ENCODE measurements at regions not wholly inside any gene's neighbourhood (a gene's known extent, or its start where the extent isn't known, plus 50 kb on each side); places are given as distances from the start of the nearest gene placed in this dataset.

DNA sequence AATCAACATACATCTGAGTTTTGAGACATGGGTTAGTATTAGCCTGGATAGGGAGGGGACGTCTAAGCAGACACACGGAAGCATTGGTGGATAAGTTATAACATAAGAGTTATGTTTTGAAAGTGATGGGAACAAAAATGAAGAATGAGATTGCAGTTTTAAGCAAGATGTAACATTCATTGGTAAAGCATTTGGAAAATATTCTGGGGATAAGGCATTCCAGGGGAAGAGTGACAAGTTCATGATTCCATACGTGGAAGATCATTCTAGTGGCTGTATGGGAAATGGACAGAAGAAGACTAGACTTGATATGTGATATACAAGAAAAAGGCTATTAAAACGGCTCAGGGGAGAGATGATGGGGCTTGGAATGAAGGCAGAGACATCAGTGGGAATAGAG lies 632.9 kb downstream of the CDH8 start:
- TF ChIP-seq, protein P1, sequence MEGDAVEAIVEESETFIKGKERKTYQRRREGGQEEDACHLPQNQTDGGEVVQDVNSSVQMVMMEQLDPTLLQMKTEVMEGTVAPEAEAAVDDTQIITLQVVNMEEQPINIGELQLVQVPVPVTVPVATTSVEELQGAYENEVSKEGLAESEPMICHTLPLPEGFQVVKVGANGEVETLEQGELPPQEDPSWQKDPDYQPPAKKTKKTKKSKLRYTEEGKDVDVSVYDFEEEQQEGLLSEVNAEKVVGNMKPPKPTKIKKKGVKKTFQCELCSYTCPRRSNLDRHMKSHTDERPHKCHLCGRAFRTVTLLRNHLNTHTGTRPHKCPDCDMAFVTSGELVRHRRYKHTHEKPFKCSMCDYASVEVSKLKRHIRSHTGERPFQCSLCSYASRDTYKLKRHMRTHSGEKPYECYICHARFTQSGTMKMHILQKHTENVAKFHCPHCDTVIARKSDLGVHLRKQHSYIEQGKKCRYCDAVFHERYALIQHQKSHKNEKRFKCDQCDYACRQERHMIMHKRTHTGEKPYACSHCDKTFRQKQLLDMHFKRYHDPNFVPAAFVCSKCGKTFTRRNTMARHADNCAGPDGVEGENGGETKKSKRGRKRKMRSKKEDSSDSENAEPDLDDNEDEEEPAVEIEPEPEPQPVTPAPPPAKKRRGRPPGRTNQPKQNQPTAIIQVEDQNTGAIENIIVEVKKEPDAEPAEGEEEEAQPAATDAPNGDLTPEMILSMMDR (IDR thresholded peaks at IDR 0.05; ENCODE audit: low read length): no peak
- no peak for TF ChIP-seq EZH2phosphoT487 (IDR thresholded peaks at IDR 0.05; ENCODE audit: low read length)
